Thyroid gland (tissue), 4 donors: ENCODE measurements at regions not wholly inside any gene's neighbourhood (a gene's known extent, or its start where the extent isn't known, plus 50 kb on each side); places are given as distances from the start of the nearest gene placed in this dataset.

ENCODE experiments used
- POLR2A ChIP-seq, 2 donors: fragments of 450-650 bp; IDR thresholded peaks; one replicate each; pipeline ENCODE4 v1.6.1; 2017; ENCODE audit warnings: antibody characterized with exemption in 2 of 2, mild to moderate bottlenecking in 2 of 2, moderate library complexity in 1 of 2
- TF ChIP-seq, protein P1 (sequence below), 6 experiments: fragments of 200-600 bp in 3 of 6; fragments of 450-650 bp in 3 of 6; sonication (generic) in 3 of 6; IDR thresholded peaks; one replicate each; pipeline ENCODE4 v1.5.1; 2016 to 2019; ENCODE audit warnings: antibody characterized with exemption in 6 of 6, mild to moderate bottlenecking in 2 of 6, inconsistent platforms in 1 of 6, moderate library complexity in 1 of 6

DNA sequence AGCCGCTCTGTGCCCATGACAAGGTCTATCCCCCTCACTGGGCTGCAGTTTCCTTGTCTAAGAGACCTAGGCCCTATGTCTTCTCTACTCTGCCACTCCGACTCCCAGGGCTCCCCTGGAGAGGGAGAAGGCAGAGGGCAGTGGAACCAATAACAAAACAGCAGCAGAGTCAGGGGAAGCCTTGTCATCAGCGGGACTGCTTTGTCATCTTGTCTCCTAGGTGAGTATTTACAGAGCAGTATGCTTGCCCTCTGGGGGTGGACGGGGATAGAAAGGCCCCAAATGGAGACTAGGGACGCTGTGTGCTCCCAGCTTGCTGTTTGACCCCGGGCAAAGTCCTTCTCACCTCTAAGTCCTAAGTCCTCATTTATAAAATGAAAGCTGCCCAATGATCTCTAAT, 318.5 kb downstream of the CDK5RAP2 start:
- TF ChIP-seq, protein P1, sequence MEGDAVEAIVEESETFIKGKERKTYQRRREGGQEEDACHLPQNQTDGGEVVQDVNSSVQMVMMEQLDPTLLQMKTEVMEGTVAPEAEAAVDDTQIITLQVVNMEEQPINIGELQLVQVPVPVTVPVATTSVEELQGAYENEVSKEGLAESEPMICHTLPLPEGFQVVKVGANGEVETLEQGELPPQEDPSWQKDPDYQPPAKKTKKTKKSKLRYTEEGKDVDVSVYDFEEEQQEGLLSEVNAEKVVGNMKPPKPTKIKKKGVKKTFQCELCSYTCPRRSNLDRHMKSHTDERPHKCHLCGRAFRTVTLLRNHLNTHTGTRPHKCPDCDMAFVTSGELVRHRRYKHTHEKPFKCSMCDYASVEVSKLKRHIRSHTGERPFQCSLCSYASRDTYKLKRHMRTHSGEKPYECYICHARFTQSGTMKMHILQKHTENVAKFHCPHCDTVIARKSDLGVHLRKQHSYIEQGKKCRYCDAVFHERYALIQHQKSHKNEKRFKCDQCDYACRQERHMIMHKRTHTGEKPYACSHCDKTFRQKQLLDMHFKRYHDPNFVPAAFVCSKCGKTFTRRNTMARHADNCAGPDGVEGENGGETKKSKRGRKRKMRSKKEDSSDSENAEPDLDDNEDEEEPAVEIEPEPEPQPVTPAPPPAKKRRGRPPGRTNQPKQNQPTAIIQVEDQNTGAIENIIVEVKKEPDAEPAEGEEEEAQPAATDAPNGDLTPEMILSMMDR (IDR thresholded peaks at IDR 0.05) = no peak
- TF ChIP-seq POLR2A (IDR thresholded peaks at IDR 0.05) = no peak
